Cortex of kidney (tissue), 1 donor: ENCODE measurements at regions not wholly inside any gene's neighbourhood (a gene's known extent, or its start where the extent isn't known, plus 50 kb on each side); places are given as distances from the start of the nearest gene placed in this dataset.
"Not testable (repeated sequence)": the region's sequence is repeated elsewhere in the genome, so short reads cannot be mapped to it uniquely, and the experiment has no call there.

Experiments
- DNase-seq: peaks from one replicate; lab custom pipeline; 2025; lab: John Stamatoyannopoulos, UW

DNA sequence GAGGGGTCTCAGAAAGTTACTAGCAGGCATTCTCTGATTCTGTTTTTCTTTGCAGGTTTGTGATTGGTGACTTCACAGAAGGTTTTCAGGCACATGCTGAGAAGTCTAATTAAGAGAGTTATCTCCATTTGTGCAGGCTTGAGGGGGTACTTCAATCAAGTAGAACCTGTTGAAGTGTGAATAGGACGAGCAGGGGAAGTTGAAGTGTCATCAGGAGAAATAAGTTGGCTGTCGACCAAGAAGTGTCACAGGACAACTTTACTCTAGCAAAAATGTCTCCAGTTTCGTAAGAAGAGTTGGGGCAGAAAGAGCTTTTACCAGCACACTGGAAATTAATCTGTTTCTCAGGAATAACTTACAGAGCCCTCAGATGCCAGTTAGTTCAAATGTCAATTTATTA lies 576.5 kb upstream of the SLITRK5 start:
- no peak for DNase-seq

DNA sequence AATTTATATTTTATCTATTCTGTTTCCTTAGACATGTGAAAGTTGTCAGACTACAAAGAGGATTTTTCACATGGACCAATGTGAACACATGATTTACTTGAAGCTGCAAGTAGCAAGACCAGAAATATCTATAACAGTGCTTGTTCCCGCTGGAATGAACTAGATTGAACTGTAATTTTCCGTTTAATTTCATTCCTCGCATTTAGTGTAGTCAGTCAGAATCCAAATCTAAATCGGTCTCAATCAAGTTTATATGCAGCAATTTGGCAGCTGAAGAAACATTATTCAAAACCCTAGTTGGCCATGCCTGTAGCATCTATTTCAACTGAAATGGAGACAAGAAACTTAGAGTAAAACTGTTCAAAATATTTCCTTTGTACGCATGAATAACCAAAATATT lies 570.7 kb upstream of the SLITRK5 start:
- no peak for DNase-seq

DNA sequence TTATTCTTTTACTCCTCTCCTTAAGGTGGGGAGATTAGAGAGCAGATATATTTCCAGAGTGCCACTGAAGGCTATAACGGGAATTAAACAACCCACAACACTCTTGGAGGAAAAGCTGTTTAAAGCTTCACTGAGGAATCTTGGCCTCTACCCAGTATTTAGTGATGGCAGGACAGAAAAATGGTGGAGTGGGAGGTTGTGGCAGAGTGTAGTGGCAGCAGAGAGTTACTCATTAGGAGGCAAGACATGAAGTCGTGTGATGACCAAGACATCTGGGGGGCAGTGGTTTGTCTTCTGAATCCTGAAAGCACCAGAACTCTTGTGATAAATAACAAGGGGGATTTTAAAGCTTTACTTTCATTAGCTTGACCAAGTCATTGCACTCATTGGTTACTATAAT lies 563.5 kb upstream of the SLITRK5 start:
- no peak for DNase-seq

DNA sequence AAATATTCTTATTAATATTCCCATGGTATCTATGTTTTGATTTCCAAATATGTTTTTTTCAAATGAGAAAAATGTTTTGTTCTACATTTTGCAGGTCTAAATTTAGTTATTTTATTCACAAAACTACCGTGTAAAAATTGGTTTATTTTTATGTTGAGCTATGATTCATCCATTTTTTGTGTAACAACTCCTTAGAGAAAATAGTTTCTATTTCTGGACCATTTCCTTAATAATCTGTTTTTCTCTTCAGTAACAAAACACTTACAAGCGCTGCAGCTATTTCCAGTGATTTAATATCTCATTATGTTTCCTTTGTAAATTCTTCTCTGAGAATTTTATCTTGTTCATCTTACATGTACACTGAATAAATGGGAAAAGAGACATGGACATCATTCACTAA lies 550.7 kb upstream of the SLITRK5 start:
- no peak for DNase-seq

DNA sequence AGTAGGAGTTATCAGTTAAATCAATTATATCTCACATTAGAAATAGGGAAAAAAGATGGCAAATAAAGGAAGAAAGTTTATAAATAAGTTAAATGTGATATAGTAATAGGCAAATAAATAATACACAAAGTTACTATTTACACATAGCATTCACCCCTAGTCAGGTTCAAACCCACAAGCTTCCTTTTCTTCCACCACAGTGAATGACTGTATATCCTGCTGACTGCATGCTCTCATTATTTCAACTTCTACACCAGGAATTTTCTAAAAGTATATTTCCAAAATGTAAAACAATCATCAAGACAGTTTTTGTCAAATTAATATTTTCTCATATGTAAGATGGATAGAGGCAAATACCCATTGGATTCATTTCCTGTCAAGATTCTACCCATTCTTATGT lies 548.6 kb upstream of the SLITRK5 start:
- no peak for DNase-seq

DNA sequence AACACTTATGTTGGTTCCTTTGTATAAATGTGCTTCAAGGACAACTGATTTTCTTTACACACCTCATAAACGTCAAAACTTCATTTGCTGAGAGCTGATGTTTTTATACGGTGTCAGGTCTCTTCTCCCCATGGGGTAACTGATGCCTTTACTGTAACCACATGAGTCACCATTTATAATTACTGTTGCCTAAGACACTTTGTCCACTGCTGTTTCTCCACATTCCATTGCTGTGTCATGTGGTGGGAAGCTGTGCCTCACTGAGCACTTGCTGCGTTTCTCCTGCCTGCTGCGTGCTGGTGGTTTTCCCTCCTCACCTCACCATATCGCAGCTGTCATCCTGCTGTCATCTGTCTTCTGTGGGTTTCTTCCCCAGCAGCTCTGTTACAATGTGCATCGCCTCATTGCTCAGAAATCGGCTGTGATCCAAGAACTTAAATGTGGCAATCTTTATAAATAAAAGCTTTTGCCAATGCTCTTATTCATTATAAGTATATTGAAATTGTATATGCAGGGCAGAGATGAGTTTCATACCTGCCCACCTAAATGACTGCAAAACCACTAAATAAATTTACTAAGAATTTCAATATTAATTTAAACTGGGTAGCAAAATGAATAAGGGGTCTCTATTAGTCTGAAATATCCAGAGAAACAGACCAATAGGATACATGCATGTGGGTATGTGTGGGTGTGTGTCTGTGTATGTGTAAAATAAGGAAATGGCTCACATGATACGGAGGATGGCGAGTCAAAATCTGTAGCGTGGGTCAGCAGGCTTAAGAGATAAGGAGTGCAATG lies 547.0 kb upstream of the SLITRK5 start:
- DNase-seq, result no peak

DNA sequence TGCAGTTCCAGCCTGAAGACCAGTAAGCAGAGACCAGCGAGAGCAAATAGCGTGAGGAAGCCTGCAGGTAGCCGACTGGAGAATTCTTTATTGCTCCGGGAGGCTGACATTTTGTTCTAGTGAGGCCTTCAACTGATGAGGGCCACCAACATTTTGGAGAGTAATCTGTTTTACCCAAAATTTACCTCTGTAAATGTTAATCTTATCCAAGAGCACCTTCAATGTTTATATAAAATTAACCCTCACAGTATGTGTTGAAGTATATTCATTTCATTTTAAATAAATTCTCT lies 546.4 kb upstream of the SLITRK5 start:
- no peak for DNase-seq

DNA sequence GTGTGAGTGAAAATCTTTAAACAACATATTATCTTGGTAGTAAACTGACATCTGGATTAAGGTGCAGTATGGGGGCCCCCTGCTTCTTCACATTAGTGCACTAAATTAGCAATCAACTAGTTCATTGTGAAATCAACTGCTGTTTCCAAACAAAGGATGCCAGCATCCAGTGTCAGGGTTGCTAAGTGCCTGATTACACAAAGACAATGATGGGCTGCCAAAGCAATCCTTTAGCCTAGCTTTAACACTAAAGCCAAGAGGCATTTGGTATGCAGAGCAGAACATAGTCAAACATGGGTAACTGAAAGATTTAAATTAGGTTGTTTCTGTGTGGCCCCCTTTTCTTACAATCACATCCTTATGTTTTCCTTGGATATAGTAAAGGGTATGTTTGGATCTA lies 543.1 kb upstream of the SLITRK5 start:
- DNase-seq, result no peak

DNA sequence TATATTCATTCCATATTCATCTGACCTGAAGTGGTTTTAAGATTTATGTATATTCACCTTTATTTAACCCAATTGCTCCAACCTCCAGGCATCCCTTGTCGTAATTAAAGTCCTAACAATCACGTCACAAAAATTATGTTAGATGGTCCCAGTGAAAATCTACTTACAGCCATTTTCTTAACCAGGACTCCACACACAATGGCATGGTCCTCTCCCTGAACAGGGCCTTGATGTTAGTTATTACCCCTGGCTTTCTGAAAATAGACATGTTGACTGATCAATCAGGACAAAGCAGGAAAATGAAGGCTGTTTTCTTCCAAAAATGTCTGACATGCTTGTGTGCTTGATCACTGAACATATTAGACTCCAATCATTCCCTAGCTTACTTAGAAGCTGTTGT lies 542.7 kb upstream of the SLITRK5 start:
- DNase-seq, result no peak

DNA sequence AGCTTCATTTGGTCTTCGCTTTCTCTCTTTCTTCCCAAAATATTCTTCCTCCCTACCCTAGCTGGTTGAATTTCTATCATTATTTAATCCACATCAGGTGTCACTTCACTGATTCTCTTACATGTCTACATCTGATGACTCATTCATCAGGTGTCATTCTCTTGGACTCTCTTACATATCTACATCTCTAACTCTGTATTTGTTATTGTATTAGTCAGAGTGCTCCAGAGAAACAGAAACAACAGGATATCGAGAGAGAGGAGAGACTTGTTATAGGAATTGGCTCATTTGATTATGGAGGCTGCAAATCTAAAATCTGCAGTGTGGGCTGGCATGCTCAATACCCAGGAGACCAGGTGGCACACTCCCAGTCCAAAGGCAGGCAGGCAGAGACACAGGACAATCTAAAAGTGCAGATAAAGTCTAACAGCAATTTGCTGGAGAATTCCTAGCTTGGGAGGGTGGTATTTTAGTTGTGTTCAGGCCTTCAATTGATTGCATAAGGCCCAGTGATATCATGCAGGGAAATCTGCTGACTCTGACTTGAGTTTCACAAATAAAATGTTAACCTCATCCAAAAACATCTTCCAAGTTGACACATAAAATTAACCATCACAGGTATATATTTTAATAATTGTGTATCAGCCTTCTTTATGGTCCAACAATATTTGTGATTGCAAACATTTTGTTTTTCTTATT lies 541.4 kb upstream of the SLITRK5 start:
- DNase-seq, result no peak

DNA sequence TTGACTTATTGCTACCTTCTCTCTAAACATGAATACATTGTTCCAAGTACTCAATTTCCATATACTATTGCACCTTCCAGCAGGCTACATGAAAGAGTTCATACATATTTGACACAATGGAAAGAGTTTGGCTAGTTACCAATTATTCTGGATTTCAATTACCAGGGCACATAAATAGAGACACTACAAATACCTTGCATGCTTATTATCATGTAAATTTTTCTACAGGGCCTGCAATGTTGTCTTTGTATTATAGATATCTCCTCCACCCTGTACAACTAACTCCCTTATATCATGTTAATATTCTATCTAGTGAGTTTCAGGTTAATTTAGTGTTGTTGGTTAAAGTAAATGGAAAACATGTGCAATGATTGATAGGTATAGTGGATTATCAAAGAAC lies 540.7 kb upstream of the SLITRK5 start:
- DNase-seq, result no peak

DNA sequence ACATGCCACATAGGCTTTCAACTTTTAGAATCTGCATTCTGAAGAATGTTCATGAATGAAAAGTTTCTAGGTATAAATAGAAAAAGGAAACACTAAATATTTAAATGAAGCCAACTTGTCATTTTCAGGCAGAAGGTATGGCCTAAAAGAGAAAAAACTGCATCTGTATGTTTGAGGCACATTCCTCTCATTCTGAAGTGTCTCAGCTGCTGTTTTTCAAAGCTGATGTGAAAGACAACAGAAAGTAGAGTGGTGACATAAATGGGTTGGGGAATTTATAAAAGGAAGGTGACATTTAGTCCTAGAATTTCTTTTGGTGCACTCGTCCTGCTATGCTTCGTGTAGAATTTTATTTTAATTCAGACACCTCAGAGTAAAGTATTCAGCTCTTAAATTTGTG lies 539.6 kb upstream of the SLITRK5 start:
- no peak for DNase-seq

DNA sequence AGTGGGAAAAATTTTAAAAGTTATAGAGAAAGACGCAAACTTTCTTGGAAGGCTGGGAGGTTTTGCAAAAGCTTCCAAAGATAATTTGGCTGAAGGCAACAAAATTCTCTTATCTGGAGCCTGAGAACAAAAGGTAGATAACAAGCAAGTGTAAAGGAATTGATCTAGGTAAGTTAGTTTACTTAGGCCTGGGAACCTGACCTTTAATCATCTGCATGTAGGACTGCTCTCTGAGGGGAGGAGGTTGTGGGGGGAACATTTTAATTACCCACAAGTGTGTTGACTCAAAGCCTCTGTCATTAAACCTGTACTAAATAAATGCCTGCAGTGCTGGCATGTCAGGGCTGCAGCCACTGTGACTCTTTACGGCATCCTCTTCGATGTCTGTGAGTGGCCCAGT lies 532.3 kb upstream of the SLITRK5 start:
- DNase-seq, result no peak

DNA sequence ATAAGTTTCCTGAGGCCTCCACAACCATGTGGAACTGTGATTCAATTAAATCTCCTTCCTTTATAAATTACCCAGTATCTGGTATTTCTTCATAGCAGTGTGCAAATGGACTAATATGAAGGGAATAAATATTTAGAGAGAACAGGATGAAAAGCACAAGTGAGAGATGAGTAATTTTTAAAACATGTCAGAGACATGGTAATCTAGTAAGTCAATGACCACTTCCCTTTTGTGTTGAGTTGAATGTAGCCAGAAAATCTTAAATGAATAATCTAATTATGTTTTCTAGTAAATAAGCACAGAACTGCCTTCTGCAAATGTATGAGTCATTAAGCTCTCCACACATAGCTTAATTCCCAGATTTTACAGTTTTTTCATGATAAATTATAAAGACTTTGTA lies 524.1 kb upstream of the SLITRK5 start:
- DNase-seq, result no peak

DNA sequence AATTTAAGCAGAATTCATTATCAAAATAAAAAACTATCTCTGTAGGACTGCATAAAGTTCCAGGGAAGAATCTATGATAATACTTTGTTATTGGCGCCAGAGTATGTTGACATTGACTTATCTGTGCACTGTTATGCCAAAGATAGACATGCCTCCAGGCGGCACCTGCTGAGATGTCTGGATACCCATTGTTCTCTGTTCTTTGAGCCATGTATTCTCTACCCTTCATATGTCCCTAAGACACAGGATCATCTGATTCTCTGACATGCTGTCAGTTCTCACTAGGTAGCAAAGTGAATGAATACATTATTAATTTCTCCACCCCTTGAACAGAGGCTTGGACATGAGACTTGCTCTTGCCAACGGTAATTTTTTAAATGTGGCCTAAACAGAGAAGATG lies 517.8 kb upstream of the SLITRK5 start:
- DNase-seq, result no peak

DNA sequence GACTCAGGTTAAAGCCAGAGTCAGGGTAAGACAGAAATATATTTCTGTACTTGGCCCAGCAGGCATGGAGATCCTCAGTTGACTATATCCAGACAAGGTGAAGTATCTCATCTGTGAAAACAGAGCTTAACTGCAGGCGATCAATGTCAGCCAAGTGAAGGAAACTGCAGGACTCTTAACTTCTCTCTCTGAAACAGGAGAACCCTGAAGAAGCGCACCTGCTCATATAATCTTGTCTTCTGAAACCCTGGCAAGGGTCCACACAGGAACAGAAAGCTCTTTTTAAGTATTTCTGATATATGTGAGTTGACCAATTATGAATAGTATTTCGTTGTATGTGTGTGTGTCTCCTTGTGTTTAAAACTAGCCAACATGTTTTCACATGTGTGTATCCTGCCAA lies 504.8 kb upstream of the SLITRK5 start:
- DNase-seq, result no peak

DNA sequence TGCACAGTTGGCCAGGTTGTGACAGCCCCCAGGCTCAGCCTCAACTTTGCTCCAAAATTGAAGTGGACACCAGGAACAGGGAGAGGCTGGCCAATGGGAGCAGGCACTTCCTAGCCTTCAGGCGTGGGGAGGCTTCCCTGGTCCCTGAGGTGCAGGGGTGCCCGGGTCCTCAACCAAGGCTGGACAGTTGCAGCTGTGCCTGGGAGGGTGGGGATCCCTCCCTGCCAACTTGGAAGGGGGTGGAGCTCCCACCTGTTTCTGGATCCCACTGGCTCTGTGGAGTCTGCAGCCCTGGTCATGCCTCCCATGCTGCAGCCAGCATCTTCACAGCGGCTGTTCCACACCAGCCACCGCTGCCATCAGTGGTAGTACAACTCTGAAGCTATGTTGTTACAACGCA lies 502.8 kb upstream of the SLITRK5 start:
- no peak for DNase-seq

DNA sequence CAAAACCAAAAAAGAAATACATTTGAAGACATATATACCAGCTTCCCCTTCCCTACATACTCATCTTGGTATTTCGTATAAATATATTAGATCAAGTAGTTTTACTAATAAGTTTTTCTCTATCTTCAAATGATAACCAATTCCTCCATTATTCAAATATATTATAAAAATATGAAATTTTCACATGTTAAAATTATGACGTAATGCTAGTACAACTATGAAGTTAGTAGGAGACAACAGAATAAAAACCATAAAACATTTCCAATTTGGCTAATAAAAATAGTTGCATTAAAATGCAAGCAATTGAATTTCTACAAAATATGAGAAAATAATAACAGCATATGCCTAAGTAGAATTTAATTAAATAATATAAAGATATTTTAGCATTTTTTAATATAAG lies 501.8 kb upstream of the SLITRK5 start:
- DNase-seq, result no peak

DNA sequence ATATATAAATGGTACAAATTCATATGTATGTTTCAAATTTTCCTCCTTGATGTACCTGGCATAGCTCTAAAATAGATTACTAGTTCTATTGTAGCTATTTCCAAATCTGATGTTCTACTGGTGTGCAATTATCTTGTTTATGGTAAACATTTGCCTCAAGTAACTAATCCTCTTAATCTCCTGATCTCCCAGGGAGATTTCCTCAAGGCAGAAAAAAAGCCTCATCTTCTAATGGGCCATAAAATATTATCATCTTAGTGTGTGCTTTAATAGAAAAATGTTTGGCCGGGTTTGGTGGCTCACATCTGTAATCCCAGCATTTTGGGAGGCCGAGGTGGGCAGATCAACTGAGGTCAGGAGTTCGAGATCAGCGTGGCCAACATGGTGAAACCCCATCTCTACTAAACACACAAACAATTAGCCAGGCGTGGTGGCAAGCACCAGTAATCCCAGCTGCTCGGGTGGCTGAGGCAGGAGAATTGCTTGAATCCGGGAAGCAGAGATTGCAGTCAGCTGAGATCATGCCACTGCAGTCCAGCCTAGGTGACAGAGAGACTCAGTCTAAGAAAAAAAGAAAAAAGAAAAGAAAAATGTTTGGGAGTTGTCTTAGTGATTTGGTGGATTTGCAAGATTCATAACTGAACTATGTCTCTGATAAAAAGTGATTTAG lies 498.9 kb upstream of the SLITRK5 start:
- no peak for DNase-seq

DNA sequence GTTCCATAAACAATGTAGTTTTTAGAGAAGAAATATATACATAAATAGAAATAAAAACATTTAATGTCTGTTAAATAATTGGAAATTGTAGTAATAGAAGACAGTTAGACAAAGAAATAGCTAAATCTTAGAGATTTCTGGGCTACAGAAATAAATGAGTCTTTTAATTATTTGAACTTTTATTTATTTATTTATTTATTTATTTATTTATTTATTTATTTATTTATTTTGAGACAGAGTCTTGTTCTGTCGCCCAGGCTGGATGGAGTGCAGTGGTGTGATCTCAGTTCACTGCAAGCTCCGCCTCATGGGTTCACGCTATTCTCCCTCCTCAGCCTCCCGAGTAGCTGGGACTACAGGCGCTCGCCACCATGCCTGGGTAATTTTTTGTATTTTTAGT lies 486.0 kb upstream of the SLITRK5 start:
- DNase-seq, result not testable (repeated sequence)

DNA sequence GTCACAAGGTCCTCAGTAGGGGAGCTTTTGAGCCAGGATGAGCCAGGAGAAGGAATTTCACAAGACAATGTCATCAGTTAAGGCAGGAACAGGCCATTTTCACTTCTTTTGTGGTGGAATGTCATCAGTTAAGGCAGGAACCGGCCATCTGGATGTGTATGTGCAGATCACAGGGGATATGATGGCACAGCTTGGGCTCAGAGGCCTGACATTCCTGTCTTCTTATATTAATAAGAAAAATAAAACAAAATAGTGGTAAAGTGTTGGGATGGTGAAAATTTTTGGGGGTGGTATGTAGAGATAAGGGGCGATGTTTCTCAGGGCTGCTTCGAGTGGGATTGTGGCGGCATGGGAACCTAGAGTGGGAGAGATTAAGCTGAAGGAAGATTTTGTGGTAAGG lies 484.5 kb upstream of the SLITRK5 start:
- DNase-seq, result not testable (repeated sequence)

DNA sequence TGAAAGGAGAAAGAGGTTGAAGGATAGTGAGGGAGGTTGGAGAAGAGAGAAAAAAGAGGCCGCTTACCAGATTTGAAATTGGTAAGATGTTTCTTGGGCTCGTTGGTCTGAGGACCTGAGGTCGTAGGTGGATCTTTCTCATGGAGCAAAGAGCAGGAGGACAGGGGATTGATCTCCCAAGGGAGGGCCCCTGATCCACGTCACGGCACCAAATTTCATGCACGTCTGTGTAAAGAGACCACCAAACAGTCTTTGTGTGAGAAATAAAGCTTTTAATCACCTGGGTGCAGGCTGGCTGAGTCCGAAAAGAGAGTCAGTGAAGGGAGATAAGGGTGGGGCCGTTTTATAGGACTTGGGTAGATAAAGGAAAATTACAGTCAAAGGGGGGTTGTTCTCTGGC lies 479.7 kb upstream of the SLITRK5 start:
- not testable (repeated sequence) for DNase-seq

DNA sequence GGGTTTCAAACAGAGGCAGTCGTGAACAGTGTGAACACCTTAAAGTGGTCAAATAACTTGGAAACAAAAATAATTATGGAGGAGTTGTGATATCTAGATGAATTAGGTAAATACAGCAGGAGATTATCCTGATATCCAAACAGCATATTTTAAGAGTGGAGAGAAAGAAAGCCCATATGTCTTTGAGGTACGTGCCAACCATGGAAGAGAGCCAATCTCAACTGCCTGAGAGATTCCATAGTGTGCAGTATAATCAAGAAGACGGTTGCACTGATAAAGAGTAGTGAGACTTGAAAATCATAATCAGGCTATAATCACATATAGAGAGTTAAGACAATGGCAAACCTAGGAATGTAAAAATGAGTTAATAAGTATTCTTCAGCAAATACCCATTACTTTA lies 472.8 kb upstream of the SLITRK5 start:
- no peak for DNase-seq

DNA sequence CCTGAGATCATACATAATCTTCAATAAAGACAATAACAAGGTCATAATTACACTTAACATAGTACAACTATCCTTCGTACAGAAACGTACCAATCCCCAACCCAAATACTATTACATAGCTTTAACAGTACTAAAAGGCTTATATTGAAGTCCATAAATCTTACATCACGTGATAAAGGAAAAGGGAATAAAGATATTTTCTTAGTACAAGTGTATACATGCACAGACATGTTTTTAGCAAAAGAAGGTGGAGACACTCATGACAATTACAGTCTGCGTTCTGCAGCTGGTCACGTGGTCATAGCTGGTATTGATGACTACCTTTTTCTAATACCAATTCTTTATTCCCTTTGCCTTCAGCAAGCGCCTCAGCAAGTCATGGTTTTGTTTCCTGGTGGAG lies 464.5 kb upstream of the SLITRK5 start:
- no peak for DNase-seq
